Ishikawa (cell line): ENCODE measurements at regions not wholly inside any gene's neighbourhood (a gene's known extent, or its start where the extent isn't known, plus 50 kb on each side); places are given as distances from the start of the nearest gene placed in this dataset.

Experiments used
- CEBPB ChIP-seq: IDR thresholded peaks from 2 replicates; pipeline ENCODE4 v1.6.1; 2012
- CREB1 ChIP-seq: IDR thresholded peaks from 2 replicates; pipeline ENCODE4 v1.6.1; 2012; ENCODE audit warnings: low read depth
- EGR1 ChIP-seq: IDR thresholded peaks from 2 replicates; pipeline ENCODE4 v1.6.1; 2012
- EP300 ChIP-seq: IDR thresholded peaks from 2 replicates; pipeline ENCODE4 v1.6.1; 2012; ENCODE audit warnings: borderline replicate concordance
- FOXM1 ChIP-seq: IDR thresholded peaks from 2 replicates; pipeline ENCODE4 v1.6.1; 2012; ENCODE audit warnings: low read depth, borderline replicate concordance
- NFIC ChIP-seq: IDR thresholded peaks from 2 replicates; pipeline ENCODE4 v1.6.1; 2012
- RAD21 ChIP-seq: IDR thresholded peaks from 2 replicates; pipeline ENCODE4 v1.6.1; 2012; ENCODE audit warnings: low read depth
- TAF1 ChIP-seq: IDR thresholded peaks from 2 replicates; pipeline ENCODE4 v1.6.1; 2012; ENCODE audit warnings: low read depth, mild to moderate bottlenecking
- TCF12 ChIP-seq: IDR thresholded peaks from 2 replicates; pipeline ENCODE4 v1.6.1; 2012; ENCODE audit warnings: low read depth
- YY1 ChIP-seq: IDR thresholded peaks from 2 replicates; pipeline ENCODE4 v1.6.1; 2012; ENCODE audit warnings: low read depth
- ZBTB7A ChIP-seq: IDR thresholded peaks from 2 replicates; pipeline ENCODE4 v1.6.1; 2012; ENCODE audit warnings: low read depth
- TF ChIP-seq, protein P1 (sequence below): IDR thresholded peaks from 2 replicates; pipeline ENCODE4 v1.6.1; 2012
- TF ChIP-seq, protein P2 (sequence below): IDR thresholded peaks from 2 replicates; pipeline ENCODE4 v1.6.1; 2012; ENCODE audit warnings: low read depth, mild to moderate bottlenecking
- TF ChIP-seq, protein P3 (sequence below): IDR thresholded peaks from 2 replicates; pipeline ENCODE4 v1.6.1; 2012

DNA sequence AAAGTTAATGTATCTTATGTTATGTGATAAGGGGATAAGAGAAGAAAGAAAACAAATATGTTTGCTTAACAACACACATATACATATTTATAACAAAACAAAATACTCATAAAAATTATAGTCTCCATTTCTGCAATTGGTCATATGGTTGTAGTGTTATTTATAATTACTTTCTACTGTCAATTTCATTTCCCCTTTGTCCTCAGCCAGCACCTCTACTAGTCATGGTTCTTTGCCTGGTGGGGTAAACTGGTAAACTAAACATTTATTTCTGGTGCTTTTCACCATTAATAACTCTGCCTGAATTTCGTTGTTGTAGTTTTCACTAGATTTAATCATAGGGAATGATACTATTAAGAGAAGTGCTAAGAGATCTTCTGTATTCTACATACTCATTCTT, 88.0 kb upstream of the ALCAM start:
- TF ChIP-seq EGR1 (no peak), RAD21 (no peak), FOXM1 (no peak), TAF1 (no peak), EP300 (no peak), YY1 (no peak), NFIC (no peak), CREB1 (no peak), CEBPB (no peak), ZBTB7A (no peak), TCF12 (no peak)
- TF ChIP-seq, protein P1, sequence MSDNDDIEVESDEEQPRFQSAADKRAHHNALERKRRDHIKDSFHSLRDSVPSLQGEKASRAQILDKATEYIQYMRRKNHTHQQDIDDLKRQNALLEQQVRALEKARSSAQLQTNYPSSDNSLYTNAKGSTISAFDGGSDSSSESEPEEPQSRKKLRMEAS, result no peak
- TF ChIP-seq, protein P2, sequence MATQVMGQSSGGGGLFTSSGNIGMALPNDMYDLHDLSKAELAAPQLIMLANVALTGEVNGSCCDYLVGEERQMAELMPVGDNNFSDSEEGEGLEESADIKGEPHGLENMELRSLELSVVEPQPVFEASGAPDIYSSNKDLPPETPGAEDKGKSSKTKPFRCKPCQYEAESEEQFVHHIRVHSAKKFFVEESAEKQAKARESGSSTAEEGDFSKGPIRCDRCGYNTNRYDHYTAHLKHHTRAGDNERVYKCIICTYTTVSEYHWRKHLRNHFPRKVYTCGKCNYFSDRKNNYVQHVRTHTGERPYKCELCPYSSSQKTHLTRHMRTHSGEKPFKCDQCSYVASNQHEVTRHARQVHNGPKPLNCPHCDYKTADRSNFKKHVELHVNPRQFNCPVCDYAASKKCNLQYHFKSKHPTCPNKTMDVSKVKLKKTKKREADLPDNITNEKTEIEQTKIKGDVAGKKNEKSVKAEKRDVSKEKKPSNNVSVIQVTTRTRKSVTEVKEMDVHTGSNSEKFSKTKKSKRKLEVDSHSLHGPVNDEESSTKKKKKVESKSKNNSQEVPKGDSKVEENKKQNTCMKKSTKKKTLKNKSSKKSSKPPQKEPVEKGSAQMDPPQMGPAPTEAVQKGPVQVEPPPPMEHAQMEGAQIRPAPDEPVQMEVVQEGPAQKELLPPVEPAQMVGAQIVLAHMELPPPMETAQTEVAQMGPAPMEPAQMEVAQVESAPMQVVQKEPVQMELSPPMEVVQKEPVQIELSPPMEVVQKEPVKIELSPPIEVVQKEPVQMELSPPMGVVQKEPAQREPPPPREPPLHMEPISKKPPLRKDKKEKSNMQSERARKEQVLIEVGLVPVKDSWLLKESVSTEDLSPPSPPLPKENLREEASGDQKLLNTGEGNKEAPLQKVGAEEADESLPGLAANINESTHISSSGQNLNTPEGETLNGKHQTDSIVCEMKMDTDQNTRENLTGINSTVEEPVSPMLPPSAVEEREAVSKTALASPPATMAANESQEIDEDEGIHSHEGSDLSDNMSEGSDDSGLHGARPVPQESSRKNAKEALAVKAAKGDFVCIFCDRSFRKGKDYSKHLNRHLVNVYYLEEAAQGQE, result no peak
- TF ChIP-seq, protein P3, sequence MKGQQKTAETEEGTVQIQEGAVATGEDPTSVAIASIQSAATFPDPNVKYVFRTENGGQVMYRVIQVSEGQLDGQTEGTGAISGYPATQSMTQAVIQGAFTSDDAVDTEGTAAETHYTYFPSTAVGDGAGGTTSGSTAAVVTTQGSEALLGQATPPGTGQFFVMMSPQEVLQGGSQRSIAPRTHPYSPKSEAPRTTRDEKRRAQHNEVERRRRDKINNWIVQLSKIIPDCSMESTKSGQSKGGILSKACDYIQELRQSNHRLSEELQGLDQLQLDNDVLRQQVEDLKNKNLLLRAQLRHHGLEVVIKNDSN, result no peak
